CD1c-positive myeloid dendritic cell (primary cell): ENCODE measurements at regions not wholly inside any gene's neighbourhood (a gene's known extent, or its start where the extent isn't known, plus 50 kb on each side); places are given as distances from the start of the nearest gene placed in this dataset.

Source experiments
- DNase-seq: peaks from one replicate; pipeline ENCODE4 v3.0.0-alpha.2; 2016; ENCODE audit errors: extremely low spot score

GRCh38 chr1:59026472-59026948 lies 242.7 kb upstream of the JUN start:
- no peak for DNase-seq

- DNase-seq = peak; percentile 42
Measured at GRCh38 chr1:59027177-59027576, 243.3 kb upstream of the JUN start.

DNA sequence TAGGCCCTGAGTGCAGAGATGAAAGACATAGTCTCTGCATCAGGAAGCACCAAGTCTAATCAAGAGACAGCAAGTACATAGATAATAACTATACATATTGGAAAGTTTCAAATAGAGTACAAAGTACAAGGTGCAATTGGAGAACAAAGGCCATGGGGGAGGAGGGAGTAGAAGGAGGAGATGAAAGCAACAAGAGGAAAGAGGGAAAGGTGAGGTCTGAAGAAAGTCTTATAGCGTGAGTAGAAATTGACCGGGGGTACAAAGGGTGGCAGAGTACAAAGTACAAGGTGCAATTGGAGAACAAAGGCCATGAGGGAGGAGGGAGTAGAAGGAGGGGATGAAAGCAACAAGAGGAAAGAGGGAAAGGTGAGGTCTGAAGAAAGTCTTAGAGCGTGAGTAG lies 244.2 kb upstream of the JUN start:
- DNase-seq = no peak

DNA sequence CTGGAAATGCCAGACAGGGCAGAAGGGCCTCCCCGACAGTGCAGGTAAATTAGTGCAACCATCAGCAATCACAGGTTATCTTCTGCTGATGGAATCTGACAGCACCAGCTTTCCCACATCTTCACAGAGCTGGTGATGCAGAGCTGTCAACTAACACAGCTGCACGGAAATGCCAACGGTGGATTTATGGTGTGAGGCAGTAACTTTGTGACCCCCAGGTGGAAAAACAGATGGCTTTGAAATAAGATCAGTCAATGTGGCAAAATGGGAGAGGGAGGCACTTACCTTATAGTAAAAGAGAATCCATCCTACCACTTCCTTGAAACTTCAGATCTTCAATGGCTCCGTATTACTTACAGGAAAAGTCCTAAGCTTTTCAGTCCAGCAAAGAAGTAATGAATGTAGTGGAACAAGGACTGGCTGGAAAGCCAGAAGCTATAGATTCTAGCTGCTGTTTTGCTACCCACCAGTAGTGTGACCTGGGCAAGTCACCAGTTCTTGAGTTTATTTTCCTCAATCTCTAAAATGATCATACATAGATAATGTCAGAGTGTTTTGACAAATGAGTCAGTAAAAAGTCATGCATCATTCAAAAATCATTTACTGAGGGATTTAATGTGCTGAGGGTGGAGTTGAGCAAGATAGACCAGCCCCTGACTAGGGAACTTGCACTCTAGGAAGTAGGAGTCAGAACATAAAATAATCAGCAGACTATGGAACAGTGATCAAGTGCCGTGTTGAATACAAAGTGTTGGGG lies 245.7 kb upstream of the JUN start:
- no peak for DNase-seq

- no peak for DNase-seq
Measured at GRCh38 chr1:59032228-59032627, 248.4 kb upstream of the JUN start.

DNA sequence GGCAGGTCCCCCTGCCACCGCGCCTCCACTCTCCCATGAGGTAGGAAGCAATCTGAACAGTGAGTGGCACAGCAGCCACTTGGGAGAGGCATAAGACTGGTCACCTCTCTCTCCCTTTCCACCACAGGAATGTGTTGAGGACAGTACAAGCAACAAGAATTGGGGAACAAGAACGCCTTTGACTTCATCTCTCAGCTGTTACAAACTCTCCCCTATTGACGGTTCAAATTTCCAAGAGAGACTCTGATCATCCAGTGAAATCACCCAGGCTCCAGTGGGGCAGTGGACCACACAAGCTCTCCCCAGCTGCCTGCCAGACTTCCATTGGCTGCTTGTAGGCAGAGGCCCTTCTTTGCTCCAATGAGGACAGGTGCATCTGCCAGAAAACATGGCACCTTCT lies 249.9 kb upstream of the JUN start:
- DNase-seq = no peak

DNA sequence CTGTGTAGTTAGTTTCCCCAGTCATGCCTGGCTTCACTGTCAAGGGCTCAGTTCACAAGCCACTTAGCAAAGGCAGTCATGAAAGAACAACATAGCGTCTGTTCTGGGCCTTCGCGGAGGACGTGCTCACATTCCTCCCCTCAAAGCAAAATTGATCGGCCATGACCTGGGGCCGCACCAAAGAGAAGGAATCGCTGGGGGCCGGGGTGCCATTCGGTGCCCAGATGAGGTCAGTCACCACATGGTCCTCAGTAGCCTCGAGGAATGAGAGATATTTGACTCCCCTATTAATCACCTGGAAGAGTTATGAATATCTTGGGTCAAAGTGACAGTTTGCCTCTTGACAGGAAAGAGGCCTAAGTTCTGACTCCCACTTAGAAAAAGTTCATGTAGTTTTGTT lies 251.1 kb upstream of the JUN start:
- no peak for DNase-seq

DNA sequence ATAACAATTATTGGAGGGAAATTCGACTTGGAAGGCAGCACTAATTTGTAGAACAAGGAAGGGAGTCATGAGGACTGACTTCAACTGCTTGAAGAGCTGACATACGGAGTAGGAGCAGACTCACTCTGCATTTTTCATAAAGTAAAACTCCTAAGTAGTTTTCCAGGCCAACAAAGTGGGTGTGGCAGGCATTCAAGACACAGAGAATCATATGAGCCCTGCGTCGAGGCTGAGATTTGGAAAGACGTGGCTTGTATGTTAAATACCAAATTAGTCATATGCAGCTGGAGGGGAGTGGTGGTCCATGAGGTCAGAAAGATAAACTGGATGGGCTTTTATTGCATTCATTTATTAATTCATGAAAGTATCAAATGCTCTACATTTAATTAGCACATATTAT lies 255.7 kb upstream of the JUN start:
- no peak for DNase-seq

GRCh38 chr1:59040486-59040885 lies 256.4 kb upstream of the FGGY start:
- DNase-seq = no peak

DNA sequence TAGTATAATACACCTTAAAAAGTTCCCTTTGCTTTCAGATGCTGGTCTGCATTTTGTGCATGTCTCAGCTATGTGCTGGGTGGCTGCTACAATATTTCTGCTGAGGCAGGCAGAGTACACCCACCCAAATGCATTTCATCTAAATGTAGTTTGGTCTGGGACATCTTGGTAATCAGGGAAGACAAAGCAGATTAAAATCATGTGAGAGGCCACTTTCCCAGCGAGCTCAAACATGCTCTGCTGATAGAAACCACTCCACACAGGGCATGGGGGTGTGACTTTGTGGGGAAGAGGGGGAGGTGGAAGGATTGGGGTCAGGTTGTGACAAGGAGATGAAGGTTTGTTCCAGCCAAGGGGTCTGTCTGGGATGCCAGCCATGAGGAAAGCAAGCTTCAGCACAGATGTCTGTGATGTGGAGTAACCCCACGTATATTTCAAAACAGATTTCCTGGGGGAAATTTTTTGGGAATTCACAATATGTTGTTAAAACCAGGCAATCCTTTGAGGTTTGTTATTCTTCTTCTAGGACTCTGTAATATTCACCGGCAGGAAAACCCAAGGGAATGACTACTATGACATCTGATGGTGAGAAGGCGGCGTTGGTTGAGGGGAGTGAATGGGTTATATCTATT lies 255.1 kb upstream of the FGGY start:
- DNase-seq = no peak

GRCh38 chr1:59043796-59044195 lies 253.1 kb upstream of the FGGY start:
- DNase-seq = peak; percentile 49

GRCh38 chr1:59044535-59045121 lies 252.3 kb upstream of the FGGY start:
- DNase-seq = no peak

GRCh38 chr1:59045137-59045536 lies 251.8 kb upstream of the FGGY start:
- DNase-seq = no peak

GRCh38 chr1:59045636-59046035 lies 251.3 kb upstream of the FGGY start:
- no peak for DNase-seq

DNA sequence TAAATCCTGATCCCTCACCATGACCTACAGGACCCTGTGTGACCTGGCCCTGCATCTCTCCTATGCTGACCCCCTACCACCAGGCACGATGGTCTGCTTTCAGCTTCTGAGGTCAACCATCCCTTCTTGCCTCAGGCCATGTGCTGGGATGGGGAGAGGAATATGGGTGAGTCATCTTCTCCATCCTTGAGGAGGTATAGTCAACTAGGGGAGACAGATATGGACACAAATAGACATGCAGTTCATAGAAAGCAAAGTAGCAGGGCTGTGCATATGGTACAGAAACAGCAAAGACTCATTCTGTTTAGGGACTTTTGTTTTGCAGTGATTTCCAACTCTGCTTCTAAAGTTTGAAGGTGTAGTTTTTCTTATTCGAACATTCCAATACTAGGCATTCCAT lies 250.8 kb upstream of the FGGY start:
- DNase-seq = no peak

- DNase-seq = peak; percentile 14
Measured at GRCh38 chr1:59046730-59047157, 250.2 kb upstream of the FGGY start.

DNA sequence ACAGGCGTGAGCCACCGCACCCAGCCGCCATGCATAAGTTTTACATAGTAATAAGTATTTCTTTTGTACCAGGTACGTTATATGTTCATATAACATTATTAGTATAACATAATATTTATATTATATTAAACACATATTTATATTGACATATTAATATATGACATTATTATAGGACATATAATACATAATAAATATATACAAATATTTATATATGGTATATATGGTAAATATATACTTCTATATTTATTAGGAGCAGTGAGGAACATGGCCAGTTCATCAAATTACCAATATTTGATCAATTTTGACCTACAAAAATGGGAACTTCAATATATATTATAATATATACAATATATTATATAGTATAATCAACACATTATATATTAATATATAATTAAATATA lies 245.9 kb upstream of the FGGY start:
- no peak for DNase-seq

DNA sequence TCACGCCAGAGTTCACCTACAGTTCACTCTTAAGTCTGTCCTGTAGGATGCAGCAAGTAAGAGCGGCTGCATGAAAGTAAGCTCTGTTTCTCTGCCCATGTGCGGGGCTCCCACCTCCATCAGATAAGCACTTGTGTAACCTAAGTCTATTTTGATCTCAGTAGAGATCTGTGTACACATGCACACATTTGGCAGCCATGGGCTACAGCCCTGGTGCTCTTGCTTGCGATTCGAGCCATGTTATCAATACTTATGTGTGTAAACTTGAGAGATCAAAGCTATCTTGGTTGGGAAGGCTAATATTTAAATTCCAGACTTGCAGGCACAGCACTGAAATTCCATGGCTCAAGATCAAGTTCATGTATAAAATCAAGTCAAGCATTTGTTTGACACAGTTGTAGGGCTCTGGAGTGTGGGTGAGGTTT lies 244.7 kb upstream of the FGGY start:
- no peak for DNase-seq

DNA sequence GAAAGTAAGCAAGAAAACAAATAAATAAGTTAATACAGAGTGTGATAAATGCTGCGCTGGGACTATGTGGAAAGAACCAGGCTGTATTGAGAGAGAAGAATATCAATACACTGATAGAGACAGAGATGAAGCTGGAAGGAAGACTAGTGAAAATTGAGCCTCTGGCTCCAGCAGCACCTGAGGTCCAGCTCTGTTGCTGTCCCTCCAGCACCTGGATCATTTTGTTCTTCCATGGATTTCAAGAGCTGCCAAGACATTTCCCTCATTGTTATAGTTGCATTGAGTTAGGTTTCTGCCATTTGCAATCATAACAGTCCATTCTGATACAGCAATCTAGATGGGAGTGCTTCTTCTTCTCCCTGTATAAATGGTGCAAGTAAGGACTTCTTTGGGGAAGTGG lies 242.7 kb upstream of the FGGY start:
- DNase-seq = no peak

DNA sequence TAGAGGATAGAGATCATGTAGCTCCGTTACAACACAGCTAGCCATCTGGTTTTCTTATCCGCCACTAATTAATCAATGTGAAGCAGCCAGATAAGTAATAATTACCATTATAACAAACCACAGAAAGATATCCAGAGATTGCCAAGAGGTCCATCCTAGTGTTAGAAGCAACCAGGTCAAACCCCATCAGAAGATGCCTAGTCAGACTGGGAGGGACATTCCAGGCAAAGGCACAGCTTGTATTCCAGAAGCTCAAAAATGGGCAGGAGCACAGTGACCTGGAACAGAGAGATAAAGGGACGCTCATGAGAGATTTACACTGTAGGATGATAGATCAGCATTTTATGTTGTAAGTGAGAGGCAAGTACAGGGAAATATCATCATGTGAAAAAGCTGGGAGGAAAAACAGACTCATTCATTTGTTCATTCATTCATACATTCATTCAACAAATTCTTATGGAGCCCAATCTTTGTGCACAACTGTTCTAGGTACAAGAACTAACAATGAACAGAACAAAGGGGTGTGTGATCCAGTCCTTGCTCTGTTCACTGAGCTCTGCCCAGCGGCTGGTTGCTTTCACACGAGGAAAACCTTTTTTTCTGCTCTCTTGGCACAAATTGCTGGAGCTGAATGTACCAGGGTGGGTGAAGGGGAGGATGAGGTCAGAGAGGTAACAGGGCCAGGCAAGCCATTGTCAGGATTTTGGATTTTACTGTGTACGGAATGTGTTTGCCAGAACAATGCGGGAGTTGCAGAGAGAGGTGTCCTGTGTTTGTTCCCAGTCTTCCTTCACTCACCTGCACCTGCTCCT lies 240.8 kb upstream of the FGGY start:
- DNase-seq = no peak

- DNase-seq = peak; percentile 31
Measured at GRCh38 chr1:59057211-59057694, 239.6 kb upstream of the FGGY start.

DNA sequence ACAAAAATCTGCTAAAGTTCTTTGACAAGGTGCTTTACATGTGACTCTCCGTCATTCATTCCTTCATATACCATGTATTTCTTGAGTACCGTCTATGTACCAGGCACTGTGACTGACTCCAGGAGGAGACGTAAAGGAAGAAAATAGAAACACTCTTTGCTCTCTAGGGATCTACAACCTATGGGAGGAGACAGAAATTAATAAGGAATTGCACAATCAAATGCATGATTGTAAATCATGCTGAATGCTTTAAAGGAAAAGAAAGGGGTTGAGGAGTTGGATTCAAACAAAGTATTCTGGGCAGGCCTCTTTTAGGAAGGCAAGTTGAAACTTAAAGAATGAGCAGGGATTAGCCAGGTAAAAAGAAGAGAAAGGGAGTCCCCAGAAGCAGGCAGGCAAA lies 239.1 kb upstream of the FGGY start:
- DNase-seq = no peak
